ENCODE measurements at regions not wholly inside any gene's neighbourhood (a gene's known extent, or its start where the extent isn't known, plus 50 kb on each side); places are given as distances from the start of the nearest gene placed in this dataset.

DNA sequence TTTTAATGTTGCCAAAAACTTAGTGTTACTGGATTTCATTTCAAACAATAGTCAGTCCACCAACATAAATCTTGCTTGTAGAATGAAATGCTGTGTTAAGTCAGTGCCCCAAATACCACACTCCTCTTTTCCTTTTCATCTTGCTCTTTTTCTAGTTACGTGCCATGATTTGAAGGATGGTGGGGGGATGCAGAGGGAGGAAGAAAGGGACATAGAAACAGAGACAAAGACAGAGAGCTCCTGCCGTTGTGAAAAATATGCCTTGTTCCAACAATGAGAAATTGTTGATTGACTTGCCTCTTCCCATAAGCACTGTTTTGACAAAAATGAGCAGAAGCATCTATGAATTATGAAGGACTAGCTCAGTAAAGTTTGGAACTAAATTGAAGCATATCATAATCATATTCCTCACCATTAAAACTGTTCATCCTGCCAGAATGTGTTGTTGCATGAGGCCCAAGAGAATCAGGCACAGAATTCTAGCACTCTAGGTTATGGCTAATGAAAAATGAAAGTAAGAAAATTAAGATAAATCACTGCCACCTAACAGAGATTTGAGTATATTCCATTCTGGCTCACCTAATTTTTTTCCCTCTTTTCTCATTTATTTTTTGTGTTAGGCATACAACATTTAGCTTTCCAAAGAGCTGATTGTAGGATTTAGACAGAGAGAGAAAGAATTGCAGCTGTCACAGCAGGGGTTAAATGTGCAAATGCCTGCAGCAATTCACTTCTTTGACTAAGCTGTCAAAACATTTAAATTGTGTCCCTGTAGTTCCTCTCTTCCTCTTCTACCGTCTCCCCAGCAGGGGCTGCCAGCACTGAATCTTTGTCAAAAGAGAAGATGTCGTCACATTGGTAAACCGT lies 111.6 kb upstream of the PTPN13 start:
- TF ChIP-seq EZH2 (IDR thresholded peaks at IDR 0.05; ENCODE audit: insufficient read depth, poor library complexity, severe bottlenecking) (no peak), EZH2phosphoT487 (IDR thresholded peaks at IDR 0.05; ENCODE audit: insufficient read depth, low read depth) (no peak)
